Fibroblast of skin of scalp (primary cell): ENCODE measurements at regions not wholly inside any gene's neighbourhood (a gene's known extent, or its start where the extent isn't known, plus 50 kb on each side); places are given as distances from the start of the nearest gene placed in this dataset.
A peak's percentile ranks its signal among the peaks of the same experiment; 100 is the strongest.

Experiments
- DNase-seq: peaks from one replicate; pipeline ENCODE4 v3.0.0-alpha.2; 2013

DNA sequence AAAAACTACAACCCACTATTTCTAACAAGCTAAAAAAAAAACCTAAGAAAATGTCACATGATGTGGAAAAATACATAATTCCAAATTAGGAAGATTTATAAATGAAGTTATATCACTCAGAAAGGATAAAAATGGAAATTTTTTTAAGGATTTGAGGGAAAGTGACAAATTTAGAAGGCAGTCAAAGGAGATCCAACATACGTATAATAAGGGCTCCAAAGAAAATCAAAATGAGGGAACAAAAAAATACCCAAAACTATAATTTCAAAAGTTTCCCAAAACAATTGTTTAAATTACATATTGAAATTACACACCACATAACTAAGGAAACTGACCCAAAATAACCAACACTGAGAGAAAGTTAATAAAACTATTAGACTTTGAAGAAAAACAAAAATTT lies 381.1 kb upstream of the KAZN start:
- DNase-seq, result no peak

- DNase-seq, result no peak
These were observed 378.2 kb upstream of the KAZN start for GRCh38 chr1:14220324-14220723.

GRCh38 chr1:14220811-14221210 lies 377.7 kb upstream of the KAZN start:
- no peak for DNase-seq

GRCh38 chr1:14222086-14222485 lies 376.4 kb upstream of the KAZN start:
- DNase-seq, result no peak

DNA sequence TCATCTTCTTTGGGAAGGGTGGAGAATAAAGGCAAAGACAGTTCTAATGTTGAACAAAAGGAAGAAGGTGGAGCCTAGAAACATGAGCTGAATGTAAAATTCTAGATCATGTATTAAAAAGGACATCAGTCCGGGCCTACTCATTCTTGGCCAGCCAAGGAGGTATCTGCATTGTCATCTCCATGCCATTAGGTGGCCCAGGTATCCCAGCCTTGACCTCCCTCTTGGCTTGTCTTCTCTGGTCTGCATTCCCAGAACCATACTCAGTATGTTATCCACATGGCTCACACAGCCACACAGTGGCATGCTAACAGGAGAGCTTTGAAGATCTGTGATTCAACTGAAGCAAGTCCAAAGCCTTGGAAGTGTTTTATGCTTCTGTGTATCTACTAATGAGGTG lies 369.8 kb upstream of the KAZN start:
- DNase-seq, result no peak

GRCh38 chr1:14233510-14233909 lies 365.0 kb upstream of the KAZN start:
- DNase-seq, result no peak

GRCh38 chr1:14236097-14236496 lies 362.4 kb upstream of the KAZN start:
- DNase-seq, result no peak

GRCh38 chr1:14238472-14239307 lies 359.8 kb upstream of the KAZN start:
- no peak for DNase-seq

DNA sequence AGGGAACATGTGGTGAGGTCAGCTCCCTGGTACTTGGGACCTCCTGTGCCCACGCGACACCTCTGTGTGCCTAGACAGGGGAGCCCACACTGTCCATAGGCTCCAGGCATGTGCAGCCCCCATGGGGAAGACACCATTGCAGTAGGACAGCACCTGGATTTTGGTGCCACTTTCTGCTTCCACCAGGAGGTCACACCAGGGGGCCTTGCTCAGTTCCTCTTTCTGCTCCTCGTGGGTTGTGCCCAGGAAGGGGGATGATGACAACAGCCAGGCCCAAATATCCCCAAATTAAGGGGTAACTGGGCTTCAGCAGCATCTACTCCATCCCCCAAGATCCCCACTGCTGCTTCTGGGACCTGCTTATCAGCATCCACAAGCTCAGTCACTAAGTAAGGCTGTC lies 358.2 kb upstream of the KAZN start:
- DNase-seq, result no peak

GRCh38 chr1:14242123-14242522 lies 356.4 kb upstream of the KAZN start:
- DNase-seq, result no peak

- DNase-seq, result no peak
These were observed 355.6 kb upstream of the KAZN start for GRCh38 chr1:14242870-14243269.

DNA sequence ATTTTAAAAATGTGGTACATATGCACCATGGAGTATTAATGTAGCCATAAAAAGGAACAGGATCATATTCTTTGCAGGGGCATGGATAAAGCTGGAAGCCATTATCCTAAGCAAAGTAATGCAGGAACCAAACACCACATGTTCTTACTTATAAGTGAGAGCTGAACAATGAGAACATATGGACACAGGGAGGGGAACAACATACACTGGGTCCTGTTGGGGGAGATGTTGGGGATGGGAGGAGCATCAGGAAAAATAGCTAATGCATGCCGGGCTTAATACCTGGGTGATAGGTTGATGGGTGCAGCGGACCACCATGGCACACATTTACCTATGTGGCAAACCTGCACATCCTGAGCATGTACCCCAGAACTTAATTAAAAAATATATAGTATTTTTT lies 352.5 kb upstream of the KAZN start:
- DNase-seq, result no peak

DNA sequence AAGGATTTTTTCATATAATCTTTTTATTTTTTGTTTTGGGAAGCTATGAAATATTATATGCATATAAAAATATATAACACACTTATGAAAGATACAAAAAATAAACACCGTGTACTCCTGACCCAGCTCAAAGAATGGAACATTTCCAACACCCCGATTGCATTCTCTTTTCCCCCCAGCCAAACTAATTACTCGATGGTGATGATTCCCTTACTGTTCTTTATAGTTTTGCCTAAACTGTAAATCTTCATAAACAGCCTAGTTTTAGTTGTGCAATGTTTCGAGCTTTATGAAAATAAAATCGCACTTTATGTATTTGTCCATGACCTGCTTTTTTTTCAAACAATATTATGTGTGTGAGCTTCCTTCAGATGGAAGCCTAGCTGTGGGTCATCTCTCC lies 352.0 kb upstream of the KAZN start:
- no peak for DNase-seq

DNA sequence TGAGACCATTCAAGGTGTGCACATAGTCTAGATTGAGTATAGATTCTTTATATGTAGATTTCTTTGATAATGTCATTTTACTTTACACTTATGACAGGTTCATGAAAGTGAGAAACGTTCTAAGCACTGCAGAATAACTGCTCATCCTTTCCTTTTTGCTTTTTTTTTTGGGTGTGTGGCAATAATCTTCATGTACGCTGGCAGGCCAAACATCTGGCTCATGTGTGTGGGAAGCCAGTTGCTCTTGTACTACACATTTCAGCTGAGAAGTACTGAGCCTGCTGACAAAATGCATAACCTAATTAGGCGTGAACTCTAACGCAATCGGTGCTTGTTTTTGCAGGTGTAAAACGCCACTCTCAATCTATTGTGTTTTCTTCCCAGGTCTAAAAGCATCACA lies 350.8 kb upstream of the KAZN start:
- no peak for DNase-seq

GRCh38 chr1:14251871-14252270 lies 346.6 kb upstream of the KAZN start:
- no peak for DNase-seq

DNA sequence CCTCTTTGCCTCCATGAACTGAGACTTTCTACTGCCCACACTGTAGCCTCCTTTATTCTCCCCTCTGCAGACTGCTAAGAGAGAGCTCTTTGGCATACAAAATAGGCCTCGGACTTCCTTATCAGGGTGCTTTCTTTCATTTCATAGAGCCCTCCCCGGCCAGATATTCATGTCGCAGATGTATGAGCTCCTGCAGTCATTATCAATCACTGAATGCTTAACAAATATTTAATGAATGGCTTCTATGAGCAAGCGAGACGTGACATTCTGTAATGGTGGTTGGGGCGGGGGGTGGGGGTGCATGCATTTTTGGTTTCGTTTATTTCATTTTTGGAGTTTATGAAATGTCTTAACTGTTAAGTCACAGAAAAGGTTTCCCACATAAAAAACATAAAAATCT lies 344.8 kb upstream of the KAZN start:
- DNase-seq, result no peak

- no peak for DNase-seq
These were observed 344.2 kb upstream of the KAZN start for GRCh38 chr1:14254251-14254650.

- no peak for DNase-seq
These were observed 343.3 kb upstream of the KAZN start for GRCh38 chr1:14255233-14255632.

DNA sequence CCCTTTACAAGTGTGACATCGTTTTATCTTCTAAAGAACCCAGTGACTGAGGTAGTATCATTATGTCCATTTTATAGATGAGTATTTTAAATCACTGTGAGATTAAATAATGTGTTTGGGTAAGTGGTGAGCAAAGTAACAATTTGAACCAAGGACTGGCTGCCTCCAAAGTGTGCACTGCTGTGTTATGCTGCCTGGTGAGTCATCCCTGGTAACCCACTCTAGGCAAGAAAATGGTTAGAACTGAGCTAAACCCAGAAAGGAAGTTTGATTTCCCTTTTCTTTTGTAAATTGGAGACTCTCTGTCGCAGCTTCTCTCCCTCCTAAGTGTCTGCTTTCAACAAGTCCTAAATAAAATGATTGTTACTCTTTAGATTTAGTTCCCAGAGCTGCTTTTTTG lies 342.8 kb upstream of the KAZN start:
- DNase-seq, result peak; percentile 7

DNA sequence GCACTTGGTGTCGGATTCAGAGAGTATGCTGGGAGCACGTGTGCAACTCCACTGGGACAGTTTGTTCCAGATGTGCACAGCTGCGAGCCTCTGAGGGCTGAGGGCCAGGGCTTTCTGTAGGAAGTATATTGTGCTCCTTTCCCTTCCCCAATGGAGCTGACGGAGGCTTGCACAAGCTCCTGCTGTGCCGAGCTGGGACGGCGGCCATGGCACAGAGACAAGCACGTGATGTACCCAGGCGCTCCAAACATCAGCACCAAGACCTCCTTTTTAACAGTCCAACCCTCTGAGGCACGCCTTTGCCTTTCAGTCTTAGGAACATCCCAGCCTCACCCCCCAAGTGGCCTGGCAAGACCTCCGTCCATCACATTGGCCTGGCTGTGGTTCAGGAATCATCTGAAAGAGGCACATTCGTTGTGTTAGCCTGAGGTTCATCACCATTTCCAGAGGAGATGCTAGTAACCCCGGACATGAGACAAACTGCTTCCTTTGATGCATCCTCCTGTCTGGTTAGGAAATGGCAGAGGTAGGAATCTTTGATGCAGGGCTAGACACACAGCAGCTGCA lies 339.2 kb upstream of the KAZN start:
- peak; percentile 2 for DNase-seq

DNA sequence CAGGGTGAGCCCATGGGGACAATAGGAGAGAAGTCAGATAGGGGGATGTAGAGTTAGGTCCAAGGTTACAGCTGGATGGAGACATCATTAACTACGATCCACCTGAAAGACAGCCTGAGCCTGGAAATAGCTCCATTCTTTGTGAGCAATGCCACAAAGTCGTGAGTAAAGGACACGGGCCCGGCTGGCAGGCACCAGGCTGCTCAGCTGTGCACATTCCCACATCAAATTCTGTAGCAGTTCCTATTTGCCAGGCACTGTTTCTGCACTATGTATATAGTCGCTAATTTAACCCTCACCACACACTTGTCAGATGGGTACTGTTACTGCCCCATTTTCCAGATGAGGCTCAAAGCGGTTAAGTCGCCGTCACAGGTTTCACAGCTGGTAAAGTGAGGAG lies 338.0 kb upstream of the KAZN start:
- no peak for DNase-seq

GRCh38 chr1:14261395-14261794 lies 337.1 kb upstream of the KAZN start:
- no peak for DNase-seq

- DNase-seq, result no peak
These were observed 335.8 kb upstream of the KAZN start for GRCh38 chr1:14262637-14263036.

DNA sequence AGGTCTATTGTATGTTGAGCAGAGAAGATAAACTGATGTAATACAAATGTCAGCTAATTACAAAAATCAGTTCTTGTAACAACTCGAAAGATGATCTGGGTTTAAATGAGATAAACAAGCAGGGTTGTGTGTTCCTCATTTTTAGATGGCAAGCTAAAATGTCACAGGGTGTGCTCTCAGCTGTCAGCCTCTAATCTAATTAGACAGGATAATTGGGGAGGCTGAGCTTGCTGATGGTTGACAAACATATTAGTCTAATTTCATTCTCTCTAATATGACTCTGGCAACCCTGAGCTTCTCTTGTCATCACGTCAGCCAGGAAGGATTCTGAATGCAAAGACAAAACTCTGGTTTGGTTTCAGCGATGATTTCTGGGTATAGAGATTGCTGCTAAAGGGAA lies 335.3 kb upstream of the KAZN start:
- DNase-seq, result no peak

DNA sequence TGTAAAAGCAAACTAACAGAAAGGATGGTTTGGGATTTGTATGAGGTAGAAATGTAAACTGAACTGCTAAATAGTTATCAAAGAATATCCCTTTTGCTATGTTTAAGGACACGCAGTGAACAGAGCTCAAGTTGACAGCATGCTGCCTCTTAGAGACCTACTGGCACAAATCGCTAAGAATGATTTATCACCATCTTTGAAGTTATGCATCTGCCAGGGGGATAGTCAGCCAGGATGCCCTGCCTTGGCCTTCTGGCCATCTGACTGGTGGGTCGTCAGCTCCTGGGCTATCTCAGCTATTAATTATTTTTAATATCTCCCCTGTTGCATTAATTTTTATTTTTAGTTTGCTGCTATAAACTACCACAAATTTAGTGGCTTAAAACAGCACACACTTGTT lies 334.8 kb upstream of the KAZN start:
- no peak for DNase-seq
